Left cardiac atrium (tissue), 4 donors: ENCODE measurements at regions not wholly inside any gene's neighbourhood (a gene's known extent, or its start where the extent isn't known, plus 50 kb on each side); places are given as distances from the start of the nearest gene placed in this dataset.
"Not testable (repeated sequence)": the region's sequence is repeated elsewhere in the genome, so short reads cannot be mapped to it uniquely, and the experiment has no call there.

ENCODE experiments used
- ATAC-seq, 2 donors: fragments of 200-7000 bp; cut with Tn5 transposase; one replicate each; pipeline ENCODE4 v1.9.1; 2020; ENCODE audit warnings: mild to moderate bottlenecking in 2 of 2, moderate library complexity in 2 of 2
- DNase-seq: peaks from one replicate; pipeline ENCODE4 v3.0.0-alpha.2; 2020
- intact Hi-C, 2 donors: fragments of 100-400 bp; cut with DNase I; formaldehyde crosslinking; loops; one replicate each; pipeline versions ENCODE4 v1.14.1 to v1.15.1; 2022 to 2023
- donor health status: DM: no; HTN: yes; CAD: no.
- donor health status: DM: no; HTN: yes; CAD: no; lungs with severe emphysema.
- donor health status: DM: yes; HTN: yes; CAD: no.
- donor health status: Dilated cardiomyopathy.

- intact Hi-C loops, result no loop called here
- ATAC-seq, result no peak
Observed at GRCh38 chr2:4101936-4102335, 398.6 kb downstream of the DCDC2C start.

GRCh38 chr2:4107179-4107578 lies 403.8 kb downstream of the DCDC2C start:
- ATAC-seq (no peak), DNase-seq (no peak)
- intact Hi-C loops, result no loop called here

More at GRCh38 chr2:4101936-4102335, 398.6 kb downstream of the DCDC2C start:
- DNase-seq, result no peak

GRCh38 chr2:4110273-4110672 lies 406.9 kb downstream of the DCDC2C start:
- ATAC-seq (no peak), DNase-seq (no peak)
- intact Hi-C loops, result no loop called here

- DNase-seq, intact Hi-C loops, ATAC-seq: not testable (repeated sequence)
Observed at GRCh38 chr2:4115435-4115834, 412.1 kb downstream of the DCDC2C start.

- DNase-seq (no peak), ATAC-seq (no peak)
- intact Hi-C loops, result no loop called here
Observed at GRCh38 chr2:4122726-4123125, 419.4 kb downstream of the DCDC2C start.

GRCh38 chr2:4130651-4131050 lies 427.3 kb downstream of the DCDC2C start:
- DNase-seq (no peak), ATAC-seq (no peak)
- intact Hi-C loops, result no loop called here

- ATAC-seq (no peak), DNase-seq (no peak)
- intact Hi-C loops, result no loop called here
Observed at GRCh38 chr2:4134551-4135550, 431.5 kb downstream of the DCDC2C start.

GRCh38 chr2:4135765-4136164 lies 432.4 kb downstream of the DCDC2C start:
- ATAC-seq (no peak), DNase-seq (no peak)
- intact Hi-C loops, result no loop called here

- no peak for ATAC-seq
- intact Hi-C loops, result no loop called here
Observed at GRCh38 chr2:4139316-4139715, 435.9 kb downstream of the DCDC2C start.

GRCh38 chr2:4139731-4140130 lies 436.4 kb downstream of the DCDC2C start:
- ATAC-seq (no peak), DNase-seq (no peak)
- intact Hi-C loops, result no loop called here

More at GRCh38 chr2:4139316-4139715, 435.9 kb downstream of the DCDC2C start:
- no peak for DNase-seq

GRCh38 chr2:4140281-4140970 lies 437.1 kb downstream of the DCDC2C start:
- DNase-seq, result no peak
- intact Hi-C loops, result no loop called here
- ATAC-seq, result no peak

- ATAC-seq (no peak), DNase-seq (no peak)
- intact Hi-C loops, result no loop called here
Observed at GRCh38 chr2:4144731-4145130, 441.4 kb downstream of the DCDC2C start.

- ATAC-seq (no peak), DNase-seq (no peak)
- intact Hi-C loops, result no loop called here
Observed at GRCh38 chr2:4151521-4151920, 448.1 kb downstream of the DCDC2C start.

GRCh38 chr2:4152051-4152450 lies 448.7 kb downstream of the DCDC2C start:
- intact Hi-C loops, result no loop called here
- DNase-seq, result no peak
- no peak for ATAC-seq

GRCh38 chr2:4168834-4169233 lies 465.5 kb downstream of the DCDC2C start:
- intact Hi-C loops, result no loop called here

GRCh38 chr2:4174796-4175195 lies 471.4 kb downstream of the DCDC2C start:
- intact Hi-C loops, result no loop called here
- no peak for DNase-seq
- ATAC-seq, result no peak

More at GRCh38 chr2:4168834-4169233, 465.5 kb downstream of the DCDC2C start:
- ATAC-seq (no peak), DNase-seq (no peak)

- intact Hi-C loops, result no loop called here
- no peak for ATAC-seq
- DNase-seq, result no peak
Observed at GRCh38 chr2:4175343-4175742, 472.0 kb downstream of the DCDC2C start.

- DNase-seq (no peak), ATAC-seq (no peak)
- intact Hi-C loops, result no loop called here
Observed at GRCh38 chr2:4180631-4181030, 477.3 kb downstream of the DCDC2C start.

- ATAC-seq, result no peak
- no peak for DNase-seq
- intact Hi-C loops, result no loop called here
Observed at GRCh38 chr2:4181062-4181461, 477.7 kb downstream of the DCDC2C start.

- no peak for DNase-seq
- no peak for ATAC-seq
- intact Hi-C loops, result no loop called here
Observed at GRCh38 chr2:4188561-4188960, 485.2 kb downstream of the DCDC2C start.
